GM19239 (cell line): ENCODE measurements at regions not wholly inside any gene's neighbourhood (a gene's known extent, or its start where the extent isn't known, plus 50 kb on each side); places are given as distances from the start of the nearest gene placed in this dataset.
"Not testable (repeated sequence)": the region's sequence is repeated elsewhere in the genome, so short reads cannot be mapped to it uniquely, and the experiment has no call there.

ENCODE experiments used
- DNase-seq: peaks from one replicate; pipeline ENCODE4 v3.0.0; 2011; ENCODE audit warnings: low spot score; ENCODE audit not compliant: insufficient read length
- FAIRE-seq: peaks from 2 replicates; lab custom pipeline; 2011; peaks lifted over from hg19 to GRCh38; lab: Jason Lieb, UNC

- DNase-seq (no peak), FAIRE-seq (no peak)
These were observed 65.2 kb downstream of the CCDC195 start for GRCh38 chr2:224650815-224651439.

DNA sequence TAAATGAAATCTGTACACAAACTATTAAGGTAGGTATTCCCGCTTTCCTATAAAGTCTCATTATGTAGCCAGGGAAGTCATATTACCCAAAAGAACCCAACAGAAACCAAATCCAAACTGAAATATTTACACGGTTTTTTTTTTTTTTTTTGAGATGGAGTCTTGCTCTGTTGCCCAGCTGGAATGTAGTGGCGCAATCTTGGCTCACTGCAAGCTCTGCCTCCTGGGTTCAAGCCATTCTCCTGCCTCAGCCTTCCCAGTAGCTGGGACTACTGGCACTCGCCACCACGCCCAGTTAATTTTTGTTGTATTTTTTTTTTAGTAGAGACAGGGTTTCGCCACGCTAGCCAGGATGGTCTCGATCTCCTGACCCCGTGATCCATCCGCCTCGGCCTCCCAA, 62.5 kb upstream of the CUL3 start:
- not testable (repeated sequence) for FAIRE-seq, DNase-seq

DNA sequence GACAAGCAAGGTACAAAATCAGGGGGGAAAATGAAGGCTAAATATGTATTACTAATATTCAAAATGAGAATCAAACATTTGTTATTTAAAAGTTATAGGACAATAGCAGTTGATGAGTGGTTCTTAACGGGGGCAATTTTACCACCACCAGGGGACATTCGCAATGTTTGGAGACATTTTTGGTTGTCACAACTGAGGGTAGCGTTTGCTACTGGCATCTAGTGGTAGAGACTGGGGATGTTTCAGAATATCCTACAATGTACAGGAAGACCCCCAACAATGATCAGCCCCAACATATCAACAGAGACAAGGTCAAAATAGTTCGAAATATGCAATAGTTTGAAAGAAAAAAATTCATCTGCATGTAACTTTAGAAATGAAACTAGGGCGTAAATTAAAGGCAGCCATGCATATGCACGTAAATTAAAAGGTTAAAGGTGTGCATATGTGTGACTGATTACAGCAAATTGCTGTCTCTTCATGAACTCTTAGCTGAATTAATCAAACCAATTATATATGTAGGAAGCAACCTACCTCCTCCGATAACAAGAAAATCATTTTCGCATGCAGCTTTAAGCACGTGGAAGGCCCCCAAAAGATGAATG, 61.2 kb upstream of the CUL3 start:
- peak; percentile 76 for FAIRE-seq
- DNase-seq: no peak

DNA sequence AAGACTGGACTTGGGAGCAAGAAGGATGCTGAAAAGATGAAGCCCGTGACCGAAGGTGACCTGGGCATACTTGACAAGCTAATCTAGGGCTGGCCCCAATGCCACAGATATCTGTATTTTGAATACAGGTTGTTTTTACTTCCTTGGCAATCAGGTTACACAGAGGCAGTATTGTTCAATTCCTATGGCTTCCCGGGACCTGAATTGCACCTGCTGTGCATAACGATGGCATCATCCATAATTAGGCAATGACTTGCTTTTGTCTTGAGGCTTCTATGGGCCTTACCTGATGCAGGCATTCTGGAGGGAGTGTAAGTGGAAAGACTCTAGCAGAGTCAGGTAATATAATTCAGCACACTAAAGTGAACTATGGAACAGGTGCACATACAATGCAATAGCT, 60.6 kb upstream of the CUL3 start:
- no peak for FAIRE-seq
- DNase-seq: no peak

GRCh38 chr2:224640679-224641078, 55.5 kb upstream of the CUL3 start:
- DNase-seq (no peak), FAIRE-seq (no peak)

- peak; percentile 87 for FAIRE-seq
- peak; percentile 49 for DNase-seq
These were observed 53.2 kb upstream of the CUL3 start for GRCh38 chr2:224638301-224638823.
